Cerebellar cortex (tissue), 1 donor: ENCODE measurements at regions not wholly inside any gene's neighbourhood (a gene's known extent, or its start where the extent isn't known, plus 50 kb on each side); places are given as distances from the start of the nearest gene placed in this dataset.
"Not testable (repeated sequence)": the region's sequence is repeated elsewhere in the genome, so short reads cannot be mapped to it uniquely, and the experiment has no call there.

Source experiments
- DNase-seq: peaks from one replicate; pipeline ENCODE4 v3.0.0-alpha.2; 2015; ENCODE audit warnings: low spot score

GRCh38 chr18:78508228-78508824, 471.3 kb upstream of the SALL3 start:
- not testable (repeated sequence) for DNase-seq

GRCh38 chr18:78510091-78510490, 469.5 kb upstream of the SALL3 start:
- no peak for DNase-seq

DNA sequence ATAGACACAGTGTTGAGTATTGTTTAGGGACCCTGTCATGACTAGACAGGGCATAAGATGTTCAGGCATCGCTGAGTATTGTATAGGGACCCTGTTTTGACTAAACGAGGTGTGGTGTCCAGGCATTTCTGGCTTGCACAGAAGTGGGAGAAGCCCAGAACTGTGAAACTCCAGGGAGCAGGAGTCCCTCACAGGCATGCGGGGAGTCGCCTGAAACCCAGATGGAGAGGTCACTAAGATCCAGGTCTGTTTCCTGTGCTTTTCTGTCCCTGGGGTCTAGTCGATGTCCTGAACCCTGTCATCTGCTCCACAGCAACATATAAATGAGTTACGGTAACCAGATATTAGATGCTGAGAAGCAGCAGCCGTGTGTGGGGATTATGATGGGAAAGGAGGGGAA, 469.0 kb upstream of the SALL3 start:
- no peak for DNase-seq

- no peak for DNase-seq
Observed at GRCh38 chr18:78511666-78512601, 467.7 kb upstream of the SALL3 start.

- DNase-seq, result no peak
Observed at GRCh38 chr18:78514910-78515670, 464.5 kb upstream of the SALL3 start.

DNA sequence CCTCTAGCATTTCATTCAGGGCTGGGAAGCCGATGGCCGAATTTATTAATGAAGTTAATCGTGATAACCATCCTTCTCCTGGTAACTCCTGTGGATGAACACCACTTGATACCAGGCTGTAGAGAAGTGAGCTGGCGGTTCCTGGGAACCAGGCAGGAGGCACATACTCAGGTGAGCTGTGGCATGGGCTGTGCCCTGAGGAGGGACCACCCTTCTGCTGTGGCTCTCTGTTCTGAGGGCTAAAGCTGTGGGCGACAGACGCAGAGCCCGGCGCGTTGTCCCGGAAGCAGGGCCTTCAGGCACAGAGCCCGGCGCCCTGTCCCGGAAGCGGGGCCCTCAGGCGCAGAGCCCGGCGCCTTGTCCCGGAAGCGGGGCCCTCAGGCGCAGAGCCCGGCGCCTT, 462.3 kb upstream of the SALL3 start:
- DNase-seq, result no peak

- DNase-seq, result no peak
Observed at GRCh38 chr18:78517973-78518372, 461.6 kb upstream of the SALL3 start.

DNA sequence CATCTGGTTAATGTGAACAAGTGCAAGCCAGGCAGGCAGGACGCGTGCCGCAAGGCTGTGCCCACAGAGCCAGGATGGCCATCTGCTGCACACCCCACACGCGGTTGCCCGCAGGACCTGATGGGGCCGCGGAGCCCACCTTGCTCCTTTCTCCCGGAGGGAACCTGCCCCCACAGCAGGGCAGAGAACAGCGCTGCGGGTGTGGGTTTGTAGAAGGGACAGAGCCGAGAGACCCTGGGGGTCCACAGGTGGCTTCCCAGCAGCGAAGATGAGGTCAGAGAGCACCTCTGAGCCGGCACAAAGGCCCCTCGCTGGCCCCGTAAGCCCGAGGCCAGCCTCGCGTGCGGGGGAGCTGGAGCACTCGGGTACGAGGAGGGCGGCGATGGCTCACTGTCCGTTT, 460.8 kb upstream of the SALL3 start:
- no peak for DNase-seq

DNA sequence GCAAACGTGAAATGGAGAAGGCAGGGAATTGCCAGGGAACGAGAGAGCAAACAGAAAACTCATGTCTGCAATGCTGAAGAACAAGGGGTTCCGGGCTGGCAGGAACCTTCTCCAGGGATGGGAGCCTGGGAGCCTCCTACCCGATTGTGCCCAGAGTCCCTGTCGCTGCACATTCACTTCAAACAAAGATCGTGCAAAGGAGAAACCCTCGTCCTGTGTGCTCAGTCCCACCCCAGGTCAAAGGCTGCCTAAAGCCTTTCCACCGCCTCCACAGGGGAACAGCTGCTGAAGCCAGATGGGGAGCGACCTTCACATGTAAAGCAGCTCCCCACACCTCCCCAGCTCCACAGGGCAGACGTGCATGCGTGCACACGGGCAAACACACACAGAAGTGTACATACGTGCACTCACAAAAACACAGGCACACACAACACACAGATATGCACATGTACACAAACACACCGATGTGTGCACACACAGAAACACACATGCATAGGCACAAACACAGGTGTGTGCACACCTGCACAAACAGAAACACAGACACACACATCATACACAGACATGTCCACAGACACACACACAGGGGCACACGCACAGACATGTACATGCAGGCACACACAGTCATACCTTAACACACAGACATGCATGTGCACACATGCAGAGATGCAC, 460.1 kb upstream of the SALL3 start:
- DNase-seq, result no peak

DNA sequence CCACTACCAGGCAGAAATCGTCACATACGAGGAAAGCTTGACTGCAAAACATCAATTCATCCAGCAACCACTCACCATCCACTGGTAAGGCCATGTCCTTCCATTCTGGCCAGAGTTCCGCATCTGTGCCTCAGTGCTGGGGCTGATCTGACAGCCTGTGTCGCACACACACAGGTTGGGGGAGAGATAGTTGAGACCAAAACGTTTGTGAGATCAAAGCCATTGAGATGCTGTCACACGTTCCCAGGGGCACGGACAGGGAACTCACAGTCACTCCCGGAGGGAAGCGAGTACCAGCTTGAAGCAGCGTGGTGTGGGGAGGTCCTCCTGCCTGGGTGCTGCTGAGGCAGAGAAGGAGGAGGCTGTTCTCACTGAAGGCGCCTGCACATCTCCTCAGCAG, 458.5 kb upstream of the SALL3 start:
- no peak for DNase-seq

DNA sequence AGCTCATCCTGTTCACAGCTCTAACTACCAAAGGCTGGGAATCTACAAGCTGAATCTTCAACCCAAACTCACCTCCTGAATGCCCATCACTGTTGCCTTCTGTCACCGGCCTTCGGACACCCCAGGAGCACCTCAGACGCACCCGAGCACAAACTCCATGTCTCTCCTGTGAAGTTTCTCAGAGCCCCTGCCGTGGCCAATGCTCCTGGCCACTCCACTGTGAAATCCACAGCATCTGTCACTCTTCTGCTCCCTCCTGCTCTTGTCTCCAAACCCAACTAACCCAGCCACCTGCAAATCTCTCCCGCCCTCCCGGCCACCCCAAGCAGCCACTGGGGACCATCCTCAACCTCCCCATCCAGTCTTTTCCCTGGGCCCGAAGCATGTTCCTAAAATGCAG, 457.9 kb upstream of the SALL3 start:
- no peak for DNase-seq

- no peak for DNase-seq
Observed at GRCh38 chr18:78522507-78522906, 457.1 kb upstream of the SALL3 start.

DNA sequence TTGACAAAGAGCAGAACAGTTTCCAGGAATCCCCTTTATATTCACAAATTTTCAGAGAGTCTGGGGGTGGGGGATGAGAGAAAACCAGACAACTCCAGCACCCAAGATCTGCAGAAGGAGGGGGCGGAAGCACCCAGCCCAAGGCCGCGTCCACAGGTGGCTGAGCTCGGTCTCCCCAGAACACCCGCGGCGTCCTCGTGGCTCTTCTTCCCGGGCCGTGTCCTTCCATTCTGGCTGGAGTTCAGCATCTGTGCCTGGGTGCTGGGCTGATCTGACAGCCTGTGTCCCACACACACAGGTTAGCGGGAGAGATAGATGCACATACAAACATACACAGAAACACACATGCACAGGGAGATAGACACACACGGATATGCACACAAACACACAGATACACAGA, 455.8 kb upstream of the SALL3 start:
- no peak for DNase-seq

- DNase-seq, result no peak
Observed at GRCh38 chr18:78525366-78526111, 454.1 kb upstream of the SALL3 start.

GRCh38 chr18:78526275-78526674, 453.3 kb upstream of the SALL3 start:
- DNase-seq, result no peak

DNA sequence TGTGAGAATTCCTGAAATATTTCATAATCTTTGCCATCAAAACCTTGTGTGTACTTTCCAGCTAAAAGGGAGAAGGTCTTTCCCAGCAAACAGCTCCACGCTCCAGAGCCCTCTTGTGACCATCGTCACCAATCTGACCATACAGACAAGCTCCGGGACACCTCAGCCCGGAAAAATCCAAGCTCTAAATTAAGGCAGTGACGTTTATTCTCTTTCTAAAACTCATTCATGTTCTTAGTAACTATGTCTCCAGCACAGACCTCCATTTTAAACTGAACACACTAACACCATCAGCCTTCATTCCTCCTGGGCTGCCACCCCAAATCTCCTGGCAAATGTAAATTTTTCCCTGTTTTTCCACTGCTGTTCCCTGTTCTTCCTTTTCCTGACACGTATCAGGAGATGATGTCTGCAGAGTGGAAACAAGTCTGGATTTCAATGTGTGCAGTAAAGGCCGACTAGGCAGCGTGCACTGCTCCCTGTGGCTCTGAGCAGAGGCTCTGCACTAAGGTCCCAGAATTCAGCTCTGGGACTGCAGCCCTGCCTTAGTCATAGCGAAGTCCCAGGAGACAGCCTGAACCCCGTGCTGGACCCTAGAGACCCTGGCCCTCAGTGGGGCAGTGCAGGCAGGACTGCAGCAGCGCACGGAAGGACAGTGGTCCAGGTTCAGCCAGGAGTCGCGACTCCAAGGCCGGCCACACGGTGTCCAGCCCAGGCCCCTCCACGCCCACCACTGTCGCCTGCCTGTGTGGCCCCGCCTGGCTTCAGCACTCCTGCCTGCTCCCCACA, 452.5 kb upstream of the SALL3 start:
- DNase-seq, result no peak

GRCh38 chr18:78527984-78528383, 451.6 kb upstream of the SALL3 start:
- DNase-seq, result no peak

- DNase-seq, result no peak
Observed at GRCh38 chr18:78528411-78529258, 451.0 kb upstream of the SALL3 start.

- DNase-seq, result no peak
Observed at GRCh38 chr18:78531637-78532036, 448.0 kb upstream of the SALL3 start.
